Astrocyte of the cerebellum (primary cell): ENCODE measurements at regions not wholly inside any gene's neighbourhood (a gene's known extent, or its start where the extent isn't known, plus 50 kb on each side); places are given as distances from the start of the nearest gene placed in this dataset.

ENCODE experiments used
- DNase-seq: peaks from one replicate; pipeline ENCODE4 v3.0.0-alpha.2; 2011; ENCODE audit warnings: low read depth
- H3K4me3 ChIP-seq: 2 replicates; pipeline ENCODE4 v1.5.1; 2011; ENCODE audit warnings: mild to moderate bottlenecking, low read depth, low read length, moderate library complexity
- CTCF ChIP-seq: IDR thresholded peaks from 2 replicates; pipeline ENCODE4 v1.5.1; 2012; ENCODE audit warnings: low read length, low read depth, moderate library complexity, mild to moderate bottlenecking; ENCODE audit errors: missing control alignments
- in situ Hi-C: cut with HindIII; loops from 2 replicates; pipeline ENCODE4 v1.10.0; 2017; ENCODE audit warnings: low sequenced_read_pairs

GRCh38 chr1:95451904-95452303, 217.9 kb downstream of the RWDD3 start:
- no peak overlapping the region for H3K4me3 ChIP-seq
- in situ Hi-C loops, result no loop called here
- TF ChIP-seq CTCF, result no peak
- no peak for DNase-seq

- no peak for TF ChIP-seq CTCF
- H3K4me3 ChIP-seq, result no peak overlapping the region
- no peak for DNase-seq
- in situ Hi-C loops, result no loop called here
Measured at GRCh38 chr1:95453053-95453452, 219.0 kb downstream of the RWDD3 start.

- in situ Hi-C loops, result no loop called here
- DNase-seq, result no peak
- no peak for TF ChIP-seq CTCF
- no peak overlapping the region for H3K4me3 ChIP-seq
Measured at GRCh38 chr1:95467036-95467435, 233.0 kb downstream of the RWDD3 start.

GRCh38 chr1:95475686-95476457, 241.9 kb downstream of the RWDD3 start:
- in situ Hi-C loops, result no loop called here
- TF ChIP-seq CTCF, result no peak
- DNase-seq, result no peak
- no peak overlapping the region for H3K4me3 ChIP-seq

GRCh38 chr1:95496307-95496706, 262.3 kb downstream of the RWDD3 start:
- H3K4me3 ChIP-seq, result no peak overlapping the region
- no peak for TF ChIP-seq CTCF
- no peak for DNase-seq
- in situ Hi-C loops, result no loop called here

GRCh38 chr1:95496773-95497172, 262.8 kb downstream of the RWDD3 start:
- no peak overlapping the region for H3K4me3 ChIP-seq
- no peak for TF ChIP-seq CTCF
- DNase-seq, result no peak
- in situ Hi-C loops, result no loop called here
